Caco-2 (cell line): ENCODE measurements at regions not wholly inside any gene's neighbourhood (a gene's known extent, or its start where the extent isn't known, plus 50 kb on each side); places are given as distances from the start of the nearest gene placed in this dataset.

Experiments
- BruUV-seq: library from RNA; stranded (reverse); fragments of 400-500 nt; replicated peaks from 2 replicates; lab custom pipeline; 2021; lab: Mats Ljungman, UMichigan
- CTCF ChIA-PET: fragments of 300-600 bp; sonication (Branson Sonifier 250); formaldehyde crosslinking; loops from one replicate; lab custom pipeline; 2022; ENCODE audit warnings: antibody characterized with exemption; lab: Charles Lee
- POLR2A ChIA-PET: fragments of 300-600 bp; sonication (Branson Sonifier 250); formaldehyde crosslinking; loops from one replicate; lab custom pipeline; 2022; ENCODE audit warnings: antibody characterized with exemption; lab: Charles Lee
- DNase-seq, 2 experiments: peaks; one replicate each; pipeline versions ENCODE4 v3.0.0 to v3.0.0-alpha.2; 2020 to 2022
- H3K27me3 ChIP-seq: replicated peaks from 2 replicates; pipeline ENCODE4 v1.6.0; 2011; ENCODE audit warnings: low read length; ENCODE audit not compliant: control insufficient read depth, insufficient read depth
- H3K36me3 ChIP-seq: 2 replicates; pipeline ENCODE4 v1.5.1; 2011; ENCODE audit warnings: low read length; ENCODE audit not compliant: control insufficient read depth, insufficient read depth
- H3K4me1 ChIP-seq: fragments of 250-450 bp; sonication (Bioruptor Pico); 2 replicates; pipeline ENCODE4 v1.5.1; 2020; ENCODE audit warnings: mild to moderate bottlenecking
- H3K4me3 ChIP-seq: 2 replicates; pipeline ENCODE4 v1.5.1; 2011; ENCODE audit warnings: low read depth, mild to moderate bottlenecking, control low read depth, low read length
- H3K9me3 ChIP-seq: fragments of 250-450 bp; sonication (Bioruptor Pico); 2 replicates; pipeline ENCODE4 v1.5.1; 2020; ENCODE audit warnings: mild to moderate bottlenecking, moderate library complexity
- H3K27ac Mint-ChIP-seq: one replicate; pipeline ENCODE4 v1.8.0; 2022; ENCODE audit warnings: mixed read lengths; ENCODE audit not compliant: unreplicated experiment
- H3K27me3 Mint-ChIP-seq: one replicate; pipeline ENCODE4 v1.8.0; 2022; ENCODE audit warnings: mixed read lengths; ENCODE audit not compliant: insufficient read depth, unreplicated experiment
- H3K36me3 Mint-ChIP-seq: one replicate; pipeline ENCODE4 v1.8.0; 2022; ENCODE audit warnings: mild to moderate bottlenecking, mixed read lengths; ENCODE audit not compliant: insufficient read depth, unreplicated experiment
- H3K4me1 Mint-ChIP-seq: one replicate; pipeline ENCODE4 v1.8.0; 2022; ENCODE audit warnings: low read depth, mixed read lengths; ENCODE audit not compliant: unreplicated experiment
- H3K4me3 Mint-ChIP-seq: one replicate; pipeline ENCODE4 v1.8.0; 2022; ENCODE audit warnings: mild to moderate bottlenecking, moderate library complexity, mixed read lengths; ENCODE audit not compliant: unreplicated experiment
- H3K9me3 Mint-ChIP-seq: one replicate; pipeline ENCODE4 v1.8.0; 2022; ENCODE audit warnings: mixed read lengths; ENCODE audit not compliant: unreplicated experiment
- intact Hi-C: fragments of 100-400 bp; cut with micrococcal nuclease; formaldehyde crosslinking; loops from one replicate; pipeline ENCODE4 v1.10.0; 2022; ENCODE audit not compliant: unreplicated experiment
- TF ChIP-seq, protein P1 (sequence below), 2 experiments: fragments of 200-600 bp in 1 of 2; IDR thresholded peaks; 1 replicate in 1 of 2; 2 replicates in 1 of 2; pipeline versions ENCODE4 v1.5.1 to v1.8.0; 2011 to 2022; ENCODE audit warnings: antibody characterized with exemption in 1 of 2, control low read depth in 1 of 2, inconsistent platforms in 1 of 2, low read depth in 1 of 2, low read length in 1 of 2, mild to moderate bottlenecking in 1 of 2, moderate library complexity in 1 of 2; ENCODE audit not compliant: insufficient read depth in 1 of 2, severe bottlenecking in 1 of 2, unreplicated experiment in 1 of 2

DNA sequence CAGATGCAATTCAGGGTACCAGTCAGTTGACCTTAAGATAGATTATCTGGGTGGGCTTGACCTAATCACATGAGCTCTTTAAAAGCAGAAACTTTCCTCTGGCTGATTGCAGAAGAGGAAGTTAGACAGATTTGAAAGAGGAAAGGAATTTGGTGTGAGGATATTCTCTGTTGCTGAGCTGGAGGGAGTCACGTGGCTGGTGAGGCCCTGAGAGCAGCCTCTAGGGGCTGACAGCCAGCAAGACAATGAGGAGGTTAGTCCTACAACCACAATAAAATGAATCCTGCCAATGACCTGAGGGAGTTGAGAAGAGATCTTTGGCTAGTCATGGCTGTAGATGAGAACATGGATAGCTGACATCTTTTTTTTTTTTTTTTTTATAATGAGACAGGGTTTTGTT lies 87.0 kb upstream of the B3GAT2 start:
- no peak overlapping the region for H3K27ac Mint-ChIP-seq
- H3K27me3 Mint-ChIP-seq = no peaks in the 10 kb centered on the region
- H3K4me3 Mint-ChIP-seq = no peak overlapping the region
- no peak for DNase-seq
- TF ChIP-seq, protein P1, sequence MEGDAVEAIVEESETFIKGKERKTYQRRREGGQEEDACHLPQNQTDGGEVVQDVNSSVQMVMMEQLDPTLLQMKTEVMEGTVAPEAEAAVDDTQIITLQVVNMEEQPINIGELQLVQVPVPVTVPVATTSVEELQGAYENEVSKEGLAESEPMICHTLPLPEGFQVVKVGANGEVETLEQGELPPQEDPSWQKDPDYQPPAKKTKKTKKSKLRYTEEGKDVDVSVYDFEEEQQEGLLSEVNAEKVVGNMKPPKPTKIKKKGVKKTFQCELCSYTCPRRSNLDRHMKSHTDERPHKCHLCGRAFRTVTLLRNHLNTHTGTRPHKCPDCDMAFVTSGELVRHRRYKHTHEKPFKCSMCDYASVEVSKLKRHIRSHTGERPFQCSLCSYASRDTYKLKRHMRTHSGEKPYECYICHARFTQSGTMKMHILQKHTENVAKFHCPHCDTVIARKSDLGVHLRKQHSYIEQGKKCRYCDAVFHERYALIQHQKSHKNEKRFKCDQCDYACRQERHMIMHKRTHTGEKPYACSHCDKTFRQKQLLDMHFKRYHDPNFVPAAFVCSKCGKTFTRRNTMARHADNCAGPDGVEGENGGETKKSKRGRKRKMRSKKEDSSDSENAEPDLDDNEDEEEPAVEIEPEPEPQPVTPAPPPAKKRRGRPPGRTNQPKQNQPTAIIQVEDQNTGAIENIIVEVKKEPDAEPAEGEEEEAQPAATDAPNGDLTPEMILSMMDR (IDR thresholded peaks at IDR 0.05; ENCODE audit: insufficient read depth in 1 of 2, low read depth in 1 of 2, low read length in 1 of 2, severe bottlenecking in 1 of 2, unreplicated experiment in 1 of 2) = no peak
- CTCF ChIA-PET = no interaction called here
- H3K9me3 Mint-ChIP-seq = no peaks in the 10 kb centered on the region
- peaks cover 4% of the 10 kb centered on the region for H3K36me3 Mint-ChIP-seq
- H3K4me1 Mint-ChIP-seq = peaks cover 13% of the 10 kb centered on the region
- Histone ChIP-seq H3K4me3 (no peak overlapping the region), H3K27me3 (no peaks in the 10 kb centered on the region), H3K9me3 (no peaks in the 10 kb centered on the region), H3K36me3 (no peaks in the 10 kb centered on the region), H3K4me1 (peaks cover 18% of the 10 kb centered on the region)
- intact Hi-C loops = no loop called here
- POLR2A ChIA-PET = no interaction called here
- BruUV-seq = no TSS peak

DNA sequence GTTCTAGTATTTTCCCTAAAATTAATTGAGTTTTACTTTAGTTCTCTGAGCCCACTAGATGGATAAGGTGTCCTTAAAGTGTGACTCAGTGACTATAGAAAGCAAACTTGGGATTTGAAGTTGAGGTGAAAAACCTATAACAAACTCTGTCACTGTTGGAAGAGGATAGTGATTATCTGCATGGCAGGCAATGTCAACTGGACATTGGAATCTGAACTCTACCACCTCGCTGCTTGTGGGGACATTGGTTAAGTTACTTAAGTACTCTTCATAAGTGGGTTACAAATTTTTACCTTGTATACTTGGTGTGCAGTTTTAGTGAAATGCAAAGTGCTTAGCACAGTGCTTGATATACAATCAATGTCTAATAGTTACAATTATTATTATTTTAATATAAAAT lies 87.9 kb upstream of the B3GAT2 start:
- CTCF ChIA-PET = no interaction called here
- no peak overlapping the region for H3K27ac Mint-ChIP-seq
- H3K4me1 Mint-ChIP-seq = peaks cover 13% of the 10 kb centered on the region
- Histone ChIP-seq H3K27me3 (no peaks in the 10 kb centered on the region), H3K9me3 (no peaks in the 10 kb centered on the region), H3K4me1 (peaks cover 15% of the 10 kb centered on the region), H3K36me3 (no peaks in the 10 kb centered on the region), H3K4me3 (no peak overlapping the region)
- no peaks in the 10 kb centered on the region for H3K9me3 Mint-ChIP-seq
- H3K27me3 Mint-ChIP-seq = no peaks in the 10 kb centered on the region
- peaks cover 4% of the 10 kb centered on the region for H3K36me3 Mint-ChIP-seq
- no peak for DNase-seq
- TF ChIP-seq, protein P1 (IDR thresholded peaks at IDR 0.05; ENCODE audit: insufficient read depth in 1 of 2, low read depth in 1 of 2, low read length in 1 of 2, severe bottlenecking in 1 of 2, unreplicated experiment in 1 of 2) = no peak
- intact Hi-C loops = no loop called here
- BruUV-seq = no TSS peak
- no peak overlapping the region for H3K4me3 Mint-ChIP-seq
- POLR2A ChIA-PET = no interaction called here

DNA sequence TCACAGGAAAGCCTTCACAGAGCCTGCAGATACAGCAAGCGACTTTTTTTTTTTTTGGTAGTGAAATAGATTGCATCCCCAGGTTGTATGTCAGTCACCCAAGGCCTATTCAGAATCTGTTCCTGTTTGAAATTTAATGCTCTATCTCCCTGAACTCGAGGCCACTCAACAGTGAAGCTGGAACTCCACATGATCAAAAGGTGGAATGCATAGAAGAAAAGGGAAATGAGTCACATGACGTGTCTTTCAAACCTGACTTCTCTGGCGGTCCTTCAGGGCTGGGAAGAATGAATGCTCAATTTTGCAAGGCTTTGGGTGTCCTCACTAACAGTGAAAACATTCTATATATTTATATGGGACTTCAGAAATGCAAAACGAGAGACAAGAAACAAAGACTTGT lies 88.4 kb upstream of the B3GAT2 start:
- intact Hi-C loops = no loop called here
- H3K27ac Mint-ChIP-seq = no peak overlapping the region
- H3K4me3 ChIP-seq = no peak overlapping the region
- H3K4me3 Mint-ChIP-seq = no peak overlapping the region
- no peaks in the 10 kb centered on the region for H3K27me3 Mint-ChIP-seq
- H3K36me3 Mint-ChIP-seq = peaks cover 4% of the 10 kb centered on the region
- H3K9me3 Mint-ChIP-seq = no peaks in the 10 kb centered on the region
- ChIA-PET CTCF (no interaction called here), POLR2A (no interaction called here)
- H3K4me1 Mint-ChIP-seq = peaks cover 13% of the 10 kb centered on the region
- no peak for DNase-seq
- TF ChIP-seq, protein P1 (IDR thresholded peaks at IDR 0.05; ENCODE audit: insufficient read depth in 1 of 2, low read depth in 1 of 2, low read length in 1 of 2, severe bottlenecking in 1 of 2, unreplicated experiment in 1 of 2) = no peak
- no peaks in the 10 kb centered on the region for H3K36me3 ChIP-seq
- no peaks in the 10 kb centered on the region for H3K9me3 ChIP-seq
- no TSS peak for BruUV-seq
- peaks cover 10% of the 10 kb centered on the region for H3K4me1 ChIP-seq
- no peaks in the 10 kb centered on the region for H3K27me3 ChIP-seq
